ENCODE measurements at regions not wholly inside any gene's neighbourhood (a gene's known extent, or its start where the extent isn't known, plus 50 kb on each side); places are given as distances from the start of the nearest gene placed in this dataset.

- H3K4me3 ChIP-seq (ENCODE audit: low read length): no peak overlapping the region
- DNase-seq (ENCODE audit: low read depth): no peak
- TF ChIP-seq CTCF (IDR thresholded peaks at IDR 0.05; ENCODE audit: insufficient read depth, low read depth, low read length, missing control alignments): no peak
These were observed 53.3 kb downstream of the FOXD1 start for GRCh38 chr5:73395256-73395655.

- TF ChIP-seq CTCF (IDR thresholded peaks at IDR 0.05; ENCODE audit: insufficient read depth, low read depth, low read length, missing control alignments): no peak
- H3K4me3 ChIP-seq (ENCODE audit: low read length): no peak overlapping the region
- no peak for DNase-seq (ENCODE audit: low read depth)
These were observed 54.0 kb downstream of the FOXD1 start for GRCh38 chr5:73394610-73395009.

GRCh38 chr5:73393611-73394489 lies 54.7 kb downstream of the FOXD1 start:
- no peak for TF ChIP-seq CTCF (IDR thresholded peaks at IDR 0.05; ENCODE audit: insufficient read depth, low read depth, low read length, missing control alignments)
- no peak overlapping the region for H3K4me3 ChIP-seq (ENCODE audit: low read length)
- no peak for DNase-seq (ENCODE audit: low read depth)

GRCh38 chr5:73392775-73393174 lies 55.8 kb downstream of the FOXD1 start:
- TF ChIP-seq CTCF (IDR thresholded peaks at IDR 0.05; ENCODE audit: insufficient read depth, low read depth, low read length, missing control alignments): no peak
- H3K4me3 ChIP-seq (ENCODE audit: low read length): no peak overlapping the region
- DNase-seq (ENCODE audit: low read depth): no peak

- no peak for DNase-seq (ENCODE audit: low read depth)
- H3K4me3 ChIP-seq (ENCODE audit: low read length): no peak overlapping the region
- TF ChIP-seq CTCF (IDR thresholded peaks at IDR 0.05; ENCODE audit: insufficient read depth, low read depth, low read length, missing control alignments): no peak
These were observed 57.1 kb downstream of the FOXD1 start for GRCh38 chr5:73391441-73391881.

GRCh38 chr5:73390972-73391371 lies 57.6 kb downstream of the FOXD1 start:
- no peak for TF ChIP-seq CTCF (IDR thresholded peaks at IDR 0.05; ENCODE audit: insufficient read depth, low read depth, low read length, missing control alignments)

GRCh38 chr5:73388740-73389139 lies 59.8 kb downstream of the FOXD1 start:
- no peak for TF ChIP-seq CTCF (IDR thresholded peaks at IDR 0.05; ENCODE audit: insufficient read depth, low read depth, low read length, missing control alignments)
- no peak for DNase-seq (ENCODE audit: low read depth)
- no peak overlapping the region for H3K4me3 ChIP-seq (ENCODE audit: low read length)

More at GRCh38 chr5:73390972-73391371, 57.6 kb downstream of the FOXD1 start:
- no peak for DNase-seq (ENCODE audit: low read depth)
- H3K4me3 ChIP-seq (ENCODE audit: low read length): no peak overlapping the region
